ENCODE measurements at regions not wholly inside any gene's neighbourhood (a gene's known extent, or its start where the extent isn't known, plus 50 kb on each side); places are given as distances from the start of the nearest gene placed in this dataset.

DNA sequence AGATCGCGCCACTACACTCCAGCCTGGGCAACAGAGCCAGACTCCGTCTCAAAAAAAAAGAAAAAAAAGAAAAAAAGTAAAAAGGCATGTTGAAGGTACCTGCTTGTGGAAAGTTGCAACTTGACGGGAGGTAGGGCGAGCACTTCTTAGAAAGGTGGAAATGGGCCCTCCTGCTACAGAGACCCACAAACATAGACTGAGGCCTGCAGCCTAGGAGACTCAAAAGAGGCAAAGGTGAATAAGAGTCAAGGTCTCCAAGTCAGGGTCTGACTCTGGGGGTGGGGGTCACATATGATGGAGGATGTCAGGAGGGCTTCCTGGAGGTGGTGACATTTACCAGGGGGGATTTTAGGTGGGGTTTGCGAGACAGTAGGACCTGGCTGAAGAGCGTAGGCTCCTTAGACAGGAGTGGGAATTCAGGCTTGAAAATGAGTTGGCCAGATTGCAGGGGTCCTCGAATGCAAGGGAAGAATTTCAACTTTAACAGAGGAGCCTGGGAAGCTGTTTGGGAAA, 303.0 kb downstream of the SEC14L1 start:
- TF ChIP-seq, protein P1, sequence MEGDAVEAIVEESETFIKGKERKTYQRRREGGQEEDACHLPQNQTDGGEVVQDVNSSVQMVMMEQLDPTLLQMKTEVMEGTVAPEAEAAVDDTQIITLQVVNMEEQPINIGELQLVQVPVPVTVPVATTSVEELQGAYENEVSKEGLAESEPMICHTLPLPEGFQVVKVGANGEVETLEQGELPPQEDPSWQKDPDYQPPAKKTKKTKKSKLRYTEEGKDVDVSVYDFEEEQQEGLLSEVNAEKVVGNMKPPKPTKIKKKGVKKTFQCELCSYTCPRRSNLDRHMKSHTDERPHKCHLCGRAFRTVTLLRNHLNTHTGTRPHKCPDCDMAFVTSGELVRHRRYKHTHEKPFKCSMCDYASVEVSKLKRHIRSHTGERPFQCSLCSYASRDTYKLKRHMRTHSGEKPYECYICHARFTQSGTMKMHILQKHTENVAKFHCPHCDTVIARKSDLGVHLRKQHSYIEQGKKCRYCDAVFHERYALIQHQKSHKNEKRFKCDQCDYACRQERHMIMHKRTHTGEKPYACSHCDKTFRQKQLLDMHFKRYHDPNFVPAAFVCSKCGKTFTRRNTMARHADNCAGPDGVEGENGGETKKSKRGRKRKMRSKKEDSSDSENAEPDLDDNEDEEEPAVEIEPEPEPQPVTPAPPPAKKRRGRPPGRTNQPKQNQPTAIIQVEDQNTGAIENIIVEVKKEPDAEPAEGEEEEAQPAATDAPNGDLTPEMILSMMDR (conservative IDR thresholded peaks at IDR 0.05; ENCODE audit: low read depth, low read length), result no peak
- no peak for TF ChIP-seq EZH2 (IDR thresholded peaks at IDR 0.05; ENCODE audit: low read length, unreplicated experiment)
- TF ChIP-seq EZH2phosphoT487 (IDR thresholded peaks at IDR 0.05; ENCODE audit: borderline replicate concordance, low read length), result no peak

All from PC-3 (cell line).